ENCODE measurements at regions not wholly inside any gene's neighbourhood (a gene's known extent, or its start where the extent isn't known, plus 50 kb on each side); places are given as distances from the start of the nearest gene placed in this dataset.
"Not testable (repeated sequence)": the region's sequence is repeated elsewhere in the genome, so short reads cannot be mapped to it uniquely, and the experiment has no call there.

- DNase-seq: no peak
Measured at GRCh38 chr2:60355849-60356261, 197.6 kb downstream of the BCL11A start.

GRCh38 chr2:60354713-60355112, 198.7 kb downstream of the BCL11A start:
- DNase-seq: no peak

- no peak for DNase-seq
Measured at GRCh38 chr2:60353863-60354262, 199.6 kb downstream of the BCL11A start.

GRCh38 chr2:60353406-60353800, 200.1 kb downstream of the BCL11A start:
- DNase-seq: no peak

- DNase-seq: no peak
Measured at GRCh38 chr2:60352491-60353405, 200.7 kb downstream of the BCL11A start.

GRCh38 chr2:60351802-60352201, 201.7 kb downstream of the BCL11A start:
- DNase-seq: no peak

- no peak for DNase-seq
Measured at GRCh38 chr2:60351321-60351720, 202.1 kb downstream of the BCL11A start.

- DNase-seq: no peak
Measured at GRCh38 chr2:60350791-60351190, 202.7 kb downstream of the BCL11A start.

GRCh38 chr2:60347781-60348180, 205.7 kb downstream of the BCL11A start:
- DNase-seq: no peak

GRCh38 chr2:60342491-60342890, 211.0 kb downstream of the BCL11A start:
- DNase-seq: not testable (repeated sequence)

- no peak for DNase-seq
Measured at GRCh38 chr2:60341151-60341550, 212.3 kb downstream of the BCL11A start.

GRCh38 chr2:60339286-60339685, 214.2 kb downstream of the BCL11A start:
- DNase-seq: no peak

- DNase-seq: no peak
Measured at GRCh38 chr2:60337142-60337497, 216.3 kb downstream of the BCL11A start.

- no peak for DNase-seq
Measured at GRCh38 chr2:60336442-60337141, 216.9 kb downstream of the BCL11A start.

GRCh38 chr2:60335533-60336237, 217.8 kb downstream of the BCL11A start:
- no peak for DNase-seq

- no peak for DNase-seq
Measured at GRCh38 chr2:60334610-60335009, 218.8 kb downstream of the BCL11A start.

- DNase-seq: no peak
Measured at GRCh38 chr2:60333264-60333663, 220.2 kb downstream of the BCL11A start.

GRCh38 chr2:60331115-60331809, 222.2 kb downstream of the BCL11A start:
- DNase-seq: peak; percentile 28

- DNase-seq: no peak
Measured at GRCh38 chr2:60329225-60329624, 224.2 kb downstream of the BCL11A start.

- no peak for DNase-seq
Measured at GRCh38 chr2:60324536-60324935, 228.9 kb downstream of the BCL11A start.

GRCh38 chr2:60321816-60322215, 231.6 kb downstream of the BCL11A start:
- DNase-seq: no peak

- DNase-seq: no peak
Measured at GRCh38 chr2:60320724-60321123, 232.7 kb downstream of the BCL11A start.

- no peak for DNase-seq
Measured at GRCh38 chr2:60319031-60319547, 234.4 kb downstream of the BCL11A start.

Data from fibroblast of skin of right quadriceps (primary cell).